CD14-positive monocyte (primary cell): ENCODE measurements at regions not wholly inside any gene's neighbourhood (a gene's known extent, or its start where the extent isn't known, plus 50 kb on each side); places are given as distances from the start of the nearest gene placed in this dataset.

ENCODE experiments used
- DNase-seq, 3 donors: peaks; one replicate each; pipeline ENCODE4 v3.0.0-alpha.2; 2011 to 2022
- H2AFZ ChIP-seq: 2 replicates; pipeline ENCODE4 v1.6.0; 2012; ENCODE audit warnings: mild to moderate bottlenecking, low read depth, low read length, inconsistent platforms; ENCODE audit not compliant: insufficient read depth, poor library complexity, severe bottlenecking
- H3K27ac ChIP-seq, 2 donors: 1 replicate in 1 of 2; 2 replicates in 1 of 2; pipeline ENCODE4 v1.5.1; 2012 to 2013; ENCODE audit warnings: low read length in 2 of 2, control low read depth in 1 of 2, inconsistent platforms in 1 of 2, low read depth in 1 of 2, mild to moderate bottlenecking in 1 of 2
- H3K27me3 ChIP-seq, 2 donors: one replicate each; pipeline versions ENCODE4 v1.6.0 to v1.6.1; 2011 to 2013; ENCODE audit warnings: low read length in 2 of 2; ENCODE audit not compliant: control insufficient read depth in 2 of 2, insufficient read depth in 2 of 2
- H3K36me3 ChIP-seq, 2 donors: replicated peaks in 1 of 2; 1 replicate in 1 of 2; 2 replicates in 1 of 2; pipeline versions ENCODE4 v1.5.1 to v1.6.1; 2012 to 2013; ENCODE audit warnings: low read length in 2 of 2, control low read depth in 1 of 2, inconsistent platforms in 1 of 2, mild to moderate bottlenecking in 1 of 2; ENCODE audit not compliant: insufficient read depth in 2 of 2, control insufficient read depth in 1 of 2
- H3K4me1 ChIP-seq, 2 donors: 1 replicate in 1 of 2; 2 replicates in 1 of 2; pipeline versions ENCODE4 v1.5.1 to v1.6.1; 2012 to 2013; ENCODE audit warnings: low read length in 2 of 2, control low read depth in 1 of 2, inconsistent platforms in 1 of 2, mild to moderate bottlenecking in 1 of 2, moderate library complexity in 1 of 2; ENCODE audit not compliant: insufficient read depth in 2 of 2, control insufficient read depth in 1 of 2
- H3K4me2 ChIP-seq: replicated peaks from 2 replicates; pipeline ENCODE3; 2012; ENCODE audit warnings: low read length, moderate library complexity, mild to moderate bottlenecking; ENCODE audit not compliant: poor library complexity, severe bottlenecking; ENCODE audit errors: extremely low read depth
- H3K4me3 ChIP-seq, 3 experiments: fragments of 200-600 bp in 1 of 3; sonication (generic) in 1 of 3; replicated peaks in 1 of 3; 1 replicate in 2 of 3; 2 replicates in 1 of 3; pipeline ENCODE4 v1.5.1; 2011 to 2013; ENCODE audit warnings: low read length in 3 of 3, mild to moderate bottlenecking in 3 of 3, control low read depth in 2 of 3, low read depth in 2 of 3, inconsistent platforms in 1 of 3, moderate library complexity in 1 of 3
- H3K79me2 ChIP-seq: 2 replicates; pipeline ENCODE4 v1.6.0; 2012; ENCODE audit warnings: mild to moderate bottlenecking, control low read depth, inconsistent platforms, low read length, moderate library complexity; ENCODE audit not compliant: insufficient read depth
- H3K9ac ChIP-seq: 2 replicates; pipeline ENCODE4 v1.6.0; 2017; ENCODE audit warnings: low read length, mild to moderate bottlenecking; ENCODE audit not compliant: insufficient read depth, poor library complexity, severe bottlenecking
- H3K9me3 ChIP-seq, 2 donors: replicated peaks in 1 of 2; 1 replicate in 1 of 2; 2 replicates in 1 of 2; pipeline versions ENCODE4 v1.5.1 to v1.6.1; 2012 to 2013; ENCODE audit warnings: low read length in 2 of 2, control low read depth in 1 of 2; ENCODE audit not compliant: control insufficient read depth in 1 of 2, insufficient read depth in 1 of 2
- H4K20me1 ChIP-seq: 2 replicates; pipeline ENCODE4 v1.6.0; 2012; ENCODE audit warnings: mild to moderate bottlenecking, low read length, control low read depth, moderate library complexity; ENCODE audit not compliant: insufficient read depth
- H3K27ac Mint-ChIP-seq, 7 donors: one replicate each; pipeline ENCODE4 v1.8.0; 2020; ENCODE audit warnings: mild to moderate bottlenecking in 7 of 7, mixed read lengths in 7 of 7, moderate library complexity in 6 of 7, inconsistent platforms in 2 of 7
- H3K27me3 Mint-ChIP-seq, 3 donors: one replicate each; pipeline ENCODE4 v1.8.0; 2021 to 2022; ENCODE audit warnings: low read depth in 3 of 3, mild to moderate bottlenecking in 3 of 3, mixed read lengths in 3 of 3, moderate library complexity in 3 of 3, inconsistent platforms in 1 of 3
- H3K36me3 Mint-ChIP-seq, 2 donors: one replicate each; pipeline ENCODE4 v1.8.0; 2020; ENCODE audit warnings: mixed read lengths in 2 of 2, inconsistent platforms in 1 of 2, mild to moderate bottlenecking in 1 of 2
- H3K4me1 Mint-ChIP-seq: one replicate; pipeline ENCODE4 v1.8.0; 2020; ENCODE audit warnings: mild to moderate bottlenecking, mixed read lengths
- H3K4me3 Mint-ChIP-seq, 2 donors: one replicate each; pipeline ENCODE4 v1.8.0; 2020; ENCODE audit warnings: mild to moderate bottlenecking in 2 of 2, mixed read lengths in 2 of 2, moderate library complexity in 1 of 2
- H3K9me3 Mint-ChIP-seq, 7 donors: one replicate each; pipeline ENCODE4 v1.8.0; 2020 to 2022; ENCODE audit warnings: mixed read lengths in 7 of 7, mild to moderate bottlenecking in 6 of 7, moderate library complexity in 6 of 7, inconsistent platforms in 2 of 7
- WGBS: methylation state at CpG from one replicate; pipeline ENCODE4 v1.1.5; 2013; ENCODE audit warnings: missing lambda C conversion rate; ENCODE audit not compliant: insufficient coverage; 5-methylcytosine and 5-hydroxymethylcytosine counted together
- intact Hi-C, 2 donors: fragments of 100-400 bp; cut with micrococcal nuclease; formaldehyde crosslinking; loops; one replicate each; pipeline versions ENCODE4 v1.15.0 to v1.15.1; 2023
- TF ChIP-seq, protein P1 (sequence below): fragments of 200-600 bp; IDR thresholded peaks from one replicate; pipeline ENCODE4 v1.8.0; 2022; ENCODE audit warnings: antibody characterized with exemption, mild to moderate bottlenecking

DNA sequence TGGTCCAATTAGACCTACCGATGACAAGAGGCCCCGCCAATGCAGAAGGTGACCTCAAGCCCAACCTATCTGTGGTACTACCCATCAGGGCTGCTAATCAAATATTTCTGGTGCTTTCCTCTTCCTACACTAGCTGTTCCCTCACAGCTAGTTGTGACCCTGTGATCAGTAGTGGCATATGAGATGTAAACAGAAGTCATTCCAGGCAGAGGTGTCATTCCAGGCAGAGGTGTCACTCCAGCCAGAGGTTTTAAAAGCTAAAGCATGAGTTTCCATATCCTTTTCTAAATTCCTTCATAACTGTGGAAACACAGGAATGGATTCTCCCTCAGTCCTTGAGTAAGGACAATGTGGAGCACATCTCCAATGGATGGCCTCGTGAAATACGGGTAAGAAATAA, 110.9 kb upstream of the DNAJC10 start:
- TF ChIP-seq, protein P1, sequence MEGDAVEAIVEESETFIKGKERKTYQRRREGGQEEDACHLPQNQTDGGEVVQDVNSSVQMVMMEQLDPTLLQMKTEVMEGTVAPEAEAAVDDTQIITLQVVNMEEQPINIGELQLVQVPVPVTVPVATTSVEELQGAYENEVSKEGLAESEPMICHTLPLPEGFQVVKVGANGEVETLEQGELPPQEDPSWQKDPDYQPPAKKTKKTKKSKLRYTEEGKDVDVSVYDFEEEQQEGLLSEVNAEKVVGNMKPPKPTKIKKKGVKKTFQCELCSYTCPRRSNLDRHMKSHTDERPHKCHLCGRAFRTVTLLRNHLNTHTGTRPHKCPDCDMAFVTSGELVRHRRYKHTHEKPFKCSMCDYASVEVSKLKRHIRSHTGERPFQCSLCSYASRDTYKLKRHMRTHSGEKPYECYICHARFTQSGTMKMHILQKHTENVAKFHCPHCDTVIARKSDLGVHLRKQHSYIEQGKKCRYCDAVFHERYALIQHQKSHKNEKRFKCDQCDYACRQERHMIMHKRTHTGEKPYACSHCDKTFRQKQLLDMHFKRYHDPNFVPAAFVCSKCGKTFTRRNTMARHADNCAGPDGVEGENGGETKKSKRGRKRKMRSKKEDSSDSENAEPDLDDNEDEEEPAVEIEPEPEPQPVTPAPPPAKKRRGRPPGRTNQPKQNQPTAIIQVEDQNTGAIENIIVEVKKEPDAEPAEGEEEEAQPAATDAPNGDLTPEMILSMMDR = no peak
- Histone ChIP-seq H3K36me3 (no peaks in the 10 kb centered on the region), H2AFZ (no peak overlapping the region), H3K4me3 (no peak overlapping the region), H3K27ac (no peak overlapping the region), H3K27me3 (no peaks in the 10 kb centered on the region), H3K79me2 (no peaks in the 10 kb centered on the region), H3K9ac (no peak overlapping the region), H3K4me2 (no peak overlapping the region), H4K20me1 (no peaks in the 10 kb centered on the region), H3K9me3 (peaks cover 0 to 28% of the 10 kb centered on the region in 2 donors), H3K4me1 (peaks cover 8 to 9% of the 10 kb centered on the region in 2 donors)
- Mint-ChIP-seq H3K4me1 (peaks cover 15% of the 10 kb centered on the region), H3K4me3 (no peak overlapping the region), H3K9me3 (peaks cover 12 to 23% (median 17%) of the 10 kb centered on the region in 7 donors), H3K27ac (no peak overlapping the region), H3K36me3 (no peaks in the 10 kb centered on the region), H3K27me3 (no peaks in the 10 kb centered on the region)
- WGBS = no CpG with 5 or more reads among the region's 4 CpGs
- DNase-seq = no peak
- intact Hi-C loops = no loop called here

- 50% methylated on average over 2 of the region's 8 CpGs for WGBS
- Histone ChIP-seq H4K20me1 (no peaks in the 10 kb centered on the region), H3K36me3 (no peaks in the 10 kb centered on the region), H3K4me3 (no peak overlapping the region), H3K4me2 (no peak overlapping the region), H3K79me2 (no peaks in the 10 kb centered on the region), H3K4me1 (peaks cover 8 to 9% of the 10 kb centered on the region in 2 donors), H3K9me3 (peaks cover 0 to 19% of the 10 kb centered on the region in 2 donors), H2AFZ (no peak overlapping the region), H3K27ac (no peak overlapping the region), H3K27me3 (no peaks in the 10 kb centered on the region), H3K9ac (no peak overlapping the region)
- Mint-ChIP-seq H3K27me3 (no peaks in the 10 kb centered on the region), H3K27ac (no peak overlapping the region), H3K36me3 (no peaks in the 10 kb centered on the region), H3K4me3 (no peak overlapping the region), H3K9me3 (peaks cover 10 to 19% (median 15%) of the 10 kb centered on the region in 7 donors), H3K4me1 (peaks cover 15% of the 10 kb centered on the region)
- no peak for DNase-seq
- TF ChIP-seq, protein P1 = no peak
- intact Hi-C loops = no loop called here
Observed at GRCh38 chr2:182606728-182607681, 109.1 kb upstream of the DNAJC10 start.
